Stimulated activated naive CD8-positive, alpha-beta T cell treated with anti-CD3 and anti-CD28 coated beads, Interleukin-15, amount 100 ng/mL, for 72 hours (primary cell): ENCODE measurements at regions not wholly inside any gene's neighbourhood (a gene's known extent, or its start where the extent isn't known, plus 50 kb on each side); places are given as distances from the start of the nearest gene placed in this dataset.

Experiments
- ATAC-seq: fragments of 150-1000 bp; cut with Tn5 transposase; 2 replicates; pipeline ENCODE4 v1.10.0; 2021; ENCODE audit warnings: mild to moderate bottlenecking, moderate library complexity
- DNase-seq, 2 donors: peaks; one replicate each; pipeline ENCODE4 v3.0.0; 2021 to 2022
- H3K27ac Mint-ChIP-seq, 2 donors: one replicate each; pipeline ENCODE4 v1.8.0; 2022; ENCODE audit warnings: mild to moderate bottlenecking in 2 of 2, mixed read lengths in 2 of 2, moderate library complexity in 2 of 2
- H3K27me3 Mint-ChIP-seq: one replicate; pipeline ENCODE4 v1.8.0; 2022; ENCODE audit warnings: mixed read lengths
- H3K4me1 Mint-ChIP-seq: one replicate; pipeline ENCODE4 v1.8.0; 2022; ENCODE audit warnings: mild to moderate bottlenecking, mixed read lengths
- H3K4me3 Mint-ChIP-seq, 2 donors: one replicate each; pipeline ENCODE4 v1.8.0; 2022; ENCODE audit warnings: mild to moderate bottlenecking in 2 of 2, mixed read lengths in 2 of 2, moderate library complexity in 1 of 2
- H3K9me3 Mint-ChIP-seq, 2 donors: one replicate each; pipeline ENCODE4 v1.8.0; 2022; ENCODE audit warnings: mixed read lengths in 2 of 2

DNA sequence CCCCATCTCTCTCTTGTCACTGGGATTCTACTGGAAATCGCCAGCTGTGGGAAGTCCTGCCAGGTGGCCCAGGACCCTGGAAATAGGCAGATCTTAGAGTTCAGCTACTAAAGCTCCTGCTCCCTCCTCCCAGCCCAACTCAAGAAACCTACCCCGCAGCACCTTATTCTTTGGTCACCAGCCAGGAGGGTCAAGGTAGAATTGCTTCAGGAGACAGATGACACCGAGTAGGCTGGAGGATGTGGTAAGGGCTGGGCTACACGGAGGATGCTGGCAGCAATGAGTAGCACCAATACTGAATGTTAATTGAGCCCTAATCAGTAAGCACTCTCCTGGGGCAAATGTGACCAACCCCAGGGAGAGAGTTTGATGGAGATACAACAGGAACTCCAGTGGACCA is 119.7 kb upstream of the VASH1 start:
- no peaks in the 10 kb centered on the region for H3K9me3 Mint-ChIP-seq
- no peak overlapping the region for H3K4me3 Mint-ChIP-seq
- DNase-seq = no peak
- ATAC-seq = no peak
- H3K27me3 Mint-ChIP-seq = peaks cover 34% of the 10 kb centered on the region
- H3K27ac Mint-ChIP-seq = no peak overlapping the region
- H3K4me1 Mint-ChIP-seq = no peaks in the 10 kb centered on the region

DNA sequence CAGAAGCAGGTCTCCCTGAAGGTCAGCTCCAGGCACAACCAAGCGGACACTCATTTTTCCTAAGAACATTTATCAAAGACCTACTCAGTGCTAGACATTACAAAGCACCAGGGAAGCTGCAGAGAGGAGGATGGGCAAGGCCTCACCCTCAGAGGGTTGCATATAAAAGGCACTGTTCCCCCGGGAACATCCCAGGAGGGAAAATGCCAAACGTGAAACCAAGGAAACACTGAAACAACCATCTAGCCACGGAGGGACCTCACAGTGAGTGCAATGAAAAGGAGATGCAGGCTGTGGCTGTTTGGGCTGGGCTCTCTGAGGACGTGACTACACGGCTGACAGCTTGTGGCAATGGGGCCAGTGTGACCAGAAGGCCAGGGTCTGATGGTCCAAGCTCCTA is 117.4 kb upstream of the VASH1 start:
- Mint-ChIP-seq H3K9me3 (no peaks in the 10 kb centered on the region), H3K27ac (no peak overlapping the region), H3K4me1 (no peaks in the 10 kb centered on the region), H3K4me3 (no peak overlapping the region), H3K27me3 (peaks cover 34% of the 10 kb centered on the region)
- DNase-seq (no peak), ATAC-seq (no peak)

DNA sequence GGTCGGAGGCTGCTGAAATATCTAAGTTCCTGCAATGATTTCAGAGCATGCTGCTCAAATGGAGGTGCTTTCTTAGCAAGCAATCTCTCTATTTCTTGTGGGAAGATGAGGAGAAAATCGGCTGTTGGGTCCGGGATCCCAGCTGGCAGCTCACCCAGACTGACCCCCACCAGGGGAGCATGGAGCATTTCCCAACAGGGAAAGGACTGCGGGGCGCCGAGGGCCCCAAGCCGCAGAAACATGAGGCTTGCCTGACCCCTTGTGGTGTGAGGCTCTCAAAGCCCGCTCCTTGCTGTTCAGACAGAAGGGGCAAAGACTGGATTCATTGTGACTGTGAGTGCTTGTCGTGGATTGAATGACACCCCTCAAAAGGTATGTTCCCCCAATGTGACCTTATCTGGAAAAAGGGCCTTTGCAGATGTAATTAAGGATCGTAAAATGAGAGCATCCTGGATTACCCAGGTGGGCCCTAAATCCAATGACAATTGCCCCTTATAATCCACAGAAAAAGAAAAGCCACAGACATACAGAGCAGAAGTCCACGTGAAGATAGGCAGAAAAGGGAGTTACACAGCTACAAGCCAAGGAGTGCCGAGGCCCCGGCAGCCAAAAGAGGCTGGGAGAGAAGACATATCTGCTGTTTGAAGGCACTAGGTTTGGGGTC is 116.3 kb upstream of the VASH1 start:
- Mint-ChIP-seq H3K27me3 (peaks cover 34% of the 10 kb centered on the region), H3K9me3 (no peaks in the 10 kb centered on the region), H3K4me3 (no peak overlapping the region), H3K4me1 (no peaks in the 10 kb centered on the region), H3K27ac (no peak overlapping the region)
- DNase-seq (peak in 1 of 2 donors; percentile 4), ATAC-seq (no peak)

DNA sequence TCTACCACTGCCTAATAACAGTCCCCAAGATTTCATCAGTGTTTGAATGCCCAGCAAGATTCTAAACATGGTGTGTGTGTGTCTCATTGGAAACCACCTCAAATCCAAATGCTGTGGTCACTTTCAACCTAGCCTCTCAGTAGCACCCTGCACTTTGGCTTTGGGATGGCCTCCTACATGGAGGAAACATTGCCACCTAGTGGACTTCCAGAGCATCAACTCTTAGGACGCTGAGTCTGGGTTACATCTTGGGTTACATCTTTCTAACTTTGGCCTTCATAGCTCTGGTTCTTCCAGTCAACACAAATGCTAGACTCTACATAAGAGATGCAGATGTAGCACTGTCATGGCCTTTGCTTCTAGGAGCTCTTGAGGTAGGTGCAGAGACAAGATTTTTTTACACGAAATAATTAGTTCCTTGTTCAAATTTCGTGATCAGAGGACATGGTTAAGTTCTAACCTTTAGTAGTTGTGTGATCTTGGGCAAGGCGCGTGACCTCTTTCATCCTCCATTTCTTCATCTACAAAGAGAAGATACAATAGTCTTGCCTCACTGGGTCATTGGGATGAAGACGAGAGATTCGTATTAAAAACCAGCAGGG is 113.5 kb upstream of the VASH1 start:
- peaks cover 12% of the 10 kb centered on the region for H3K27me3 Mint-ChIP-seq

DNA sequence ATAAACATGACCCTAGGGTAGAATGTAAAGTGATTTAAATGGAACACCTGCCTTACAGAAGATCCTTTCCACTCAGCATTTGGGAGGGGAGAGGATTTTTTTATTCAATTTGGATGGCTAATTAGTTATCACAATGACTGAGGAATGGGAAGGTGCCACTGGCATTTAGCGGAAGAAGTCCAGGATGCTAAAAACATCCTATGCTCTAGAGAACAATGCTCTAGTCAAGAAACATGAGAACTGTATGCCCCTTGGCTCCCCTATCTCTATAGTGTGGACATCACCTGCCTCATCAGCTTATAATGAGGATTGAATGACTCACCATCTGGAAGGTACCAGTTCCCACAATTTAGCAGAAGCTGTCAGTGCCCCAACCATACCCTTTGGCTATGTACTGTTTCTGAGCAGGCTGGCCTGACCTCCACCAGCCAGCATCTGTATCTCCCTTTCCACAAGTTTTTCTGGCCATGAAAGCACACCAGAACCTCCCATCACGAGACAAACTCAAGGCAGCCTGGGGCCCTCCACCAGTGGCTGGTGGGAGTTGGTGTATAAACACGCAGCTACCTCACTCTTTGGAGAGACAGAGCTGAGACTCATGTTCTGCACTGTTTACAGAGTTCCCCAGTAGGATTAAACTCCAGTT is 109.7 kb upstream of the VASH1 start:
- ATAC-seq (no peak), DNase-seq (no peak)
- peaks cover under 1% of the 10 kb centered on the region for H3K27me3 Mint-ChIP-seq
- H3K4me3 Mint-ChIP-seq = no peak overlapping the region
- no peak overlapping the region for H3K27ac Mint-ChIP-seq
- H3K9me3 Mint-ChIP-seq = no peaks in the 10 kb centered on the region
- H3K4me1 Mint-ChIP-seq = no peaks in the 10 kb centered on the region

More for the DNA sequence above, 113.5 kb upstream of the VASH1 start:
- ATAC-seq = peak; percentile 62
- Mint-ChIP-seq H3K9me3 (no peaks in the 10 kb centered on the region), H3K4me3 (no peak overlapping the region), H3K27ac (no peak overlapping the region), H3K4me1 (no peaks in the 10 kb centered on the region)
- DNase-seq = peak; percentile 12 to 15

DNA sequence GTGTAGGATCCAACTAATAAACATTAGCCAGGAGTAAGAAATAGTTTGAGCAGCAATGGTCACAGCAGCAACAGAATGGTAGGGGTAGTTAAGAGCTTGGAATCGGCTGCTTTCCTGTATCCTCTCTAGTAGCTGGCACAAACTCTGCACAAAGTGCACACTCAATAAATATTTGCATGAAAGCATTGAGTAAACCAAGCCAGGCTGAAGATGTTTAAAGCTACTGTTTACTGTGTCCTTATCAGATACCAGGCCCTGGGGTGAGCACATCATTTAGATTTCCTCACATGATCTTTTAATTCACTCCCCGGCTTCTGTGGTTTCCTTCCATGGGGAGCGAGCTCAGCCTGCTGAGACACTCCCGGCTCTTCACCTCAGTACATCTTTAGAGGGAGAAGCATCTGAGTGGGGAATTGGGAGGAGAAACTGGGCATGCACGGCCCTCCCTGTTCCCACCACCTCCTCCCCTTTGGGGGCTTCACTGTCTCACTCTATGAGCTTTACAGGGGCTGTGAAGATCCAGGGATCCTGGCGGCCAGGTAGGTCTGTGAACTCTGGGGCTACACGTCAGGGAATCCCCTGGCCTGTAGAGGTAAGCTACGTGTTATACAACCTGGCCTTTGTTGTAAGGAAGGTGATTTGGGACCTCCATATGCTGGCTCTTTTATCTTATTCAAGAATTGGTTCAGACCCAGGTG is 107.2 kb upstream of the VASH1 start:
- DNase-seq (no peak), ATAC-seq (no peak)
- H3K4me3 Mint-ChIP-seq = no peak overlapping the region
- H3K4me1 Mint-ChIP-seq = no peaks in the 10 kb centered on the region
- H3K9me3 Mint-ChIP-seq = peaks cover 10 to 17% of the 10 kb centered on the region in 2 donors
- H3K27me3 Mint-ChIP-seq = peaks cover 6% of the 10 kb centered on the region
- H3K27ac Mint-ChIP-seq = no peak overlapping the region

DNA sequence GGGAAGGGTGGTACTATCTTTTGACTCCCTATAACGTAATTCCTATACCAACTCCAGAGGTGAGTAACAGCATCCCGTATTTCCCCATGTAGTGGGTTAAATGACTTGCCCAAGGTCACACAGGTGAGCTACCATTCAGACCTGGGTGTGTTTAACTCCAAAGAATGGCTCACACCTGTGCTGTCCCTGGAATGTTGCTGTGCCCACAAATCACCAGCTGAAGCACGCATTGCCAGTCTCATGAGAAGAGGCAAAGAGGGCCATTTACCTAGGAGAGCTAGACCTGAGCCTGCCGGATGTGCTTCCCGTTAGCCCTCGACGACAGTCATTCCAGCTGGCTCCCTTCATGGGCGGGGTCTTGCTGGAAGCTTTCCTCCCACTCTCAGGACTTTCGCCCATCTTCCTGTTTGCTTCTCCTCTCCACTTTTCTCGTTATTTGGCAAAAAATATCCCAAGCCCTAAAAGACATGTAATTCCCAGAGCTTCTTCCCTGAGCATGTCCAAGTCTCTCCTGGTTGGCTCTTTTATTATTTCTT is 106.6 kb upstream of the VASH1 start:
- Mint-ChIP-seq H3K9me3 (peaks cover 13 to 20% of the 10 kb centered on the region in 2 donors), H3K27me3 (peaks cover 6% of the 10 kb centered on the region), H3K27ac (no peak overlapping the region), H3K4me3 (no peak overlapping the region), H3K4me1 (no peaks in the 10 kb centered on the region)
- ATAC-seq (no peak), DNase-seq (no peak)

DNA sequence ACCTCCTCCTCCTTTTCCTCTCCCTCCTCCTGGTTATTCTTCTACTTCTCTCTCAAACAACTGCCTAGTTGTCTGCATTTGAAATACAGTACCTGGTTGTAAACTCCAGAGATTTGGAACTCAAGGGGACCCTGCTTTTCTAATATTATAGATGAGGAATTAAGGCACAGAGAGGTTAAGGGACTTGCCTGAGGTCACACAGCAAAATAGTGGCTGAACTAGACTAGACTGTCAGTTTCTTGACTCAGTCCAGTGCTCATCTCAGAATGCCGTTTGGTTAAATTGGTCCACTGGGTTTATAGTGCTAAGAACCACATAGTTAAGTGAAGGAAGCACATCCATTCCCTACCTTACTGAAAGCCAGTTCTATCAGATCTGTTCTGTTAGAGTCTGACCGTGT is 105.9 kb upstream of the VASH1 start:
- Mint-ChIP-seq H3K4me1 (no peaks in the 10 kb centered on the region), H3K4me3 (no peak overlapping the region), H3K9me3 (peaks cover 13 to 20% of the 10 kb centered on the region in 2 donors), H3K27ac (no peak overlapping the region), H3K27me3 (peaks cover 6% of the 10 kb centered on the region)
- no peak for ATAC-seq
- no peak for DNase-seq

DNA sequence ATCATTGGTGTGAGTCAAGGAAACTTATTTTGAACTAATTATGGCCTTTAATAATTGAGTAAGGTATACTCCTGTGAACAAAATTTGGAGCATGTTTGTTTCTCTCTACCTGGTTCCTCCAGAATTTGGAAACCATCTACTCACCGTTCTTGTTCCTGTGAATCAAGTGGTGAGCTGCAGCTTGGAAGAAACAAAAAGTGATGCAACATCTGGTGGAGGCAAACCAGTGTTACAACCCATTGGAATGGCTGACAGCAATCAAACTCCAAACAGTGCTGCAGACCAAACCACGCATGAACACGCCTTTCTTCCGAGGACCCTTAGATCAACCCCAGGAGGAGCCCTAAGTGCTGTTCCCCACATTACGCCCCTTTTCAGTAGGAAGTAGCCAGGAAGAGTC is 104.7 kb upstream of the VASH1 start:
- Mint-ChIP-seq H3K27ac (no peak overlapping the region), H3K4me3 (no peak overlapping the region), H3K9me3 (peaks cover 13 to 20% of the 10 kb centered on the region in 2 donors), H3K4me1 (no peaks in the 10 kb centered on the region), H3K27me3 (peaks cover 14% of the 10 kb centered on the region)
- ATAC-seq (no peak), DNase-seq (no peak)

DNA sequence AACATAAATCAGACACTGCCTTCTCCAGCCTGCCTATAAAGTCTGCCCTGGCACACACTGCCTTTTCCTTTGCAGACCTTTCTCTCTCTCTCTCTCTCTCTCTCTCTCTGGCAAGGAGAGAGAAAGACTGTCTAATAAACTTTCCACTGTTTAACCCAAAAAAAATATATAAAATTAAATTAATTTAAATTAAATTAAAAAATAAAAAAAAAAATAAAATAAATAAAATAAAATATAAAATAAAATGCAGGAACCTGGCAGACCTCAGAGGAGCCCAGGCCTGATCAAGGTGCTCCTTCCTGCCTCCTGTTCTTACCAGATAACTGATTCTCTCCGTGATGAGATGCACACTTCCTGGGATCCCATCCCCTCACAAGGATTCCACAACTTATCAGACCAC is 103.9 kb upstream of the VASH1 start:
- no peaks in the 10 kb centered on the region for H3K4me1 Mint-ChIP-seq
- no peak overlapping the region for H3K4me3 Mint-ChIP-seq
- ATAC-seq (no peak), DNase-seq (no peak)
- H3K27me3 Mint-ChIP-seq = peaks cover 14% of the 10 kb centered on the region
- H3K9me3 Mint-ChIP-seq = peaks cover 13 to 20% of the 10 kb centered on the region in 2 donors
- H3K27ac Mint-ChIP-seq = no peak overlapping the region

DNA sequence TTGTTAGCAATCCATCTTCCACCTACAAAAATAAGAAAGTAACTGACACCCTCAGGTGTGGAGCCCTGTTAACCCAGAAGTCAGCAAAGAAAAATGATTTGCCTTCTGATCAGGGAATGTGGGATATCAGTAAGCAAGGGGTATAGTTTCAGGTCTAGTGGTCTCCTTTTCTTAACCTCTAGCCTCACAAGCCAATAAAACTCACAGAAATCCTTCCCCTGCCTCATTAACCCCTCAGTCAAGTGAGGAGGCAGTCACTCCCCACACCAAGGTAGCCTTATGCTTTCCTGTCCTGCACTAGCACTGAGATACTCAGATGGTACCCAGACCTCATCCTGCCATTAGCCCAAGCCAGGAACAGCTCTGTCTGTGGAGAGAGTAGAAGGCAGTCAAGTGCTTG is 103.4 kb upstream of the VASH1 start:
- H3K9me3 Mint-ChIP-seq = peaks cover 13 to 20% of the 10 kb centered on the region in 2 donors
- ATAC-seq (no peak), DNase-seq (no peak)
- no peak overlapping the region for H3K4me3 Mint-ChIP-seq
- no peaks in the 10 kb centered on the region for H3K4me1 Mint-ChIP-seq
- H3K27me3 Mint-ChIP-seq = peaks cover 14% of the 10 kb centered on the region
- H3K27ac Mint-ChIP-seq = no peak overlapping the region

DNA sequence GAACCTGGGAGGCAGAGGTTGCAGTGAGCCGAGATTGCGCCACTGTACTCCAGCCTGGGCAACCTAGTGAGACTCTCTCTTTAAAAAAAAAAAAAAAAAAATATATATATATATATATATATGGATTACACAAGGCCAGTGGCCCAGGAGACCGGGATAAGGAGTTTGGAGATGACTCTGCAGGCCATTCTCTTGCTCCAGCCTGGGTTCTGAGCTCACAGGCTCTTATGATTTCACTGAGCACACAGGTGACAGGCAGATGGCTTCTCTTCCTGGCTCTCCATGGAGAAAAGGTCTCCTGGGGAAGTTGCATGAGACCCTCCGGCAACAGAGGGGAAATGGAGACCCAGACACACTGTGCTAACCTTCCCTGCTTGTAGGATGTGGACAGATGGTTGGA is 98.7 kb upstream of the VASH1 start:
- DNase-seq (no peak), ATAC-seq (no peak)
- peaks cover 12 to 17% of the 10 kb centered on the region in 2 donors for H3K9me3 Mint-ChIP-seq
- no peaks in the 10 kb centered on the region for H3K4me1 Mint-ChIP-seq
- peak overlapping the region in 1 of 2 donors; percentile 3 for H3K27ac Mint-ChIP-seq
- H3K27me3 Mint-ChIP-seq = peaks cover 8% of the 10 kb centered on the region
- H3K4me3 Mint-ChIP-seq = no peak overlapping the region

DNA sequence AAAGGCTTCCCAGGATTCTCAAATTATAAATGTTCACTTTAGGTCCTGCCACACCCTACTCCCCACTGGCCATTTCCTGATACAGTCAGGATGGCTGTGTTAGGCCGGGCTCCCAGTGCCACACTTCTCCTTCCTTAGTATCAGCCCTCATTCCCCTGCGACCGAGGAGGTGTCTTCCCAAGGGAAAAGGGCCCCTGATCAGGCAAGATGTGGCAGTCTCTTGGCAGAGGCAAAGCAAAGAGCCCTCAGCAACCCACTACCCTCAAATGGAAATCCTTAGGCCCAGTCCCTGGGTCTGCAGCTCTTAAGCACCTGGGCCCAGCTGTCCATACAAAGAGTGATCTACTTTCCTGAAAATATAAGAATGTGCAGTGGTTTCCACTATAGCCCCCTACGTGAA is 96.5 kb upstream of the VASH1 start:
- Mint-ChIP-seq H3K4me3 (no peak overlapping the region), H3K9me3 (no peaks in the 10 kb centered on the region), H3K4me1 (no peaks in the 10 kb centered on the region), H3K27me3 (peaks cover 8% of the 10 kb centered on the region), H3K27ac (no peak overlapping the region)
- ATAC-seq (no peak), DNase-seq (no peak)

DNA sequence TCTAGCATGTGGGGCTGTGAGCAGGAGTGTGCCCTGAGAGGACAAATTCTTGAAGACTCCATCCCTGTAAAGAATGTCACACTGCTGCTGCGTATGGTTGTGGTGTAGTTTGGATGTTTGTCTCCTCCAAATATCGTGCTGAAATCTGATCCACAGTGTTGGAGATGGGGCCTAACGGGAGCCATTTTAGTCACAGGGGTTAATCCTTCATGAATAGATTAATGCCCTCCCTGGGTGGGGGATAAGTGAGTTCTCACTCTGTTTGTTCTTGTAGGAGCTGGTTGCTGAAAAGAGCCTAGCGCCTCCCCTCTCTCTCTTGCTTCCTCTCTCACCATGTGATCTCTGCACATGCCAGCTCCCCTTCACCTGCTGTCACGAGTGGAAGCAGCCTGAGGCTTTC is 94.5 kb upstream of the VASH1 start:
- Mint-ChIP-seq H3K9me3 (no peaks in the 10 kb centered on the region), H3K27ac (no peak overlapping the region), H3K27me3 (no peaks in the 10 kb centered on the region), H3K4me3 (no peak overlapping the region), H3K4me1 (no peaks in the 10 kb centered on the region)
- ATAC-seq (no peak), DNase-seq (no peak)

DNA sequence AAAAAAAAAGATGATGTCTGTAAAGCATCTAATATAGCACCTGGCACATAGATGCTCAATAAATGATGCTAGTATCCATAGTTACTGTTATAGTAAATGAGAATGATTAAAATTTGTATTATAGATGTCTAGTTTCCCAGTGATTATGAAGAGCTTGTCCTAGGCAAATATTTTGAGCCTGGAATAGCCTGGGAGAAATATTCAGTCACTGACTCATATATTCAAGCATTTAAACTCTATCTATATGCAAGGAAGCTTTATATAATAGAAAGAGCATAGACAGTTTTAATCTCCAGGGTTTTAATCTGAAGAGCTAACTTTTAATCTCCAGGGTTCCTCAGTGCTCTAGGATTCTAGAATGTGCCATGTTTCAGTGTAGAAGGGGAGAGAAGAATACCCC is 91.5 kb upstream of the VASH1 start:
- no peak overlapping the region for H3K27ac Mint-ChIP-seq
- ATAC-seq = no peak
- no peak for DNase-seq
- no peak overlapping the region for H3K4me3 Mint-ChIP-seq
- no peaks in the 10 kb centered on the region for H3K4me1 Mint-ChIP-seq
- H3K27me3 Mint-ChIP-seq = peaks cover 10% of the 10 kb centered on the region
- H3K9me3 Mint-ChIP-seq = no peaks in the 10 kb centered on the region

DNA sequence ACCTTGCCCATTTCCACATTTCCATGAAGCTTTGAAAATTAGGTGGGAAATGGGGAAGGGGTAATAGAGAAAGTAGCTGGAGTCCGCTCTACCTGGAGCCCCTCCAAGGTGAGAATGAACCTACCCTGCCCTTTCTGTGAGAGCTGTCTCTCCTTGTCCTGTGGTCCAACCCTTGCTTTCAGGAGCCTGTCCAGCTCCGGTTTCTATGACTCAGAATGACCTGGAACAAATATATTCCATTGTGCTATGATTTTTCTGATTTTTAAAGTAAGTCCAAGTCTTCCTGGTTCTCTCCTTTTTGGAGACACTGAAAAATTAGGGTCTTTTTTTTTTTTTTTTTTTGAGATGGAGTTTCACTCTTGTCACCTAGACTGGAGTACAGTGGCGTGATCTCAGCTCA is 89.1 kb upstream of the VASH1 start:
- DNase-seq (no peak), ATAC-seq (no peak)
- H3K27me3 Mint-ChIP-seq = peaks cover 15% of the 10 kb centered on the region
- H3K9me3 Mint-ChIP-seq = no peaks in the 10 kb centered on the region
- H3K4me1 Mint-ChIP-seq = no peaks in the 10 kb centered on the region
- no peak overlapping the region for H3K4me3 Mint-ChIP-seq
- H3K27ac Mint-ChIP-seq = no peak overlapping the region
